Epithelial cell of esophagus (primary cell): ENCODE measurements at regions not wholly inside any gene's neighbourhood (a gene's known extent, or its start where the extent isn't known, plus 50 kb on each side); places are given as distances from the start of the nearest gene placed in this dataset.
"Not testable (repeated sequence)": the region's sequence is repeated elsewhere in the genome, so short reads cannot be mapped to it uniquely, and the experiment has no call there.

Experiments
- DNase-seq: peaks from one replicate; pipeline ENCODE4 v3.0.0; 2010; ENCODE audit warnings: low read depth
- H3K4me3 ChIP-seq: 2 replicates; pipeline ENCODE4 v1.5.1; 2011; ENCODE audit warnings: mild to moderate bottlenecking, low read length, control low read depth
- CTCF ChIP-seq: IDR thresholded peaks from 2 replicates; pipeline ENCODE4 v1.5.1; 2011; ENCODE audit warnings: low read depth, mild to moderate bottlenecking, low read length, control low read depth, inconsistent platforms; ENCODE audit not compliant: insufficient read depth; ENCODE audit errors: missing control alignments

- TF ChIP-seq CTCF = no peak
- no peak for DNase-seq
- H3K4me3 ChIP-seq = no peak overlapping the region
Observed at GRCh38 chr15:38992506-38992905, 427.9 kb upstream of the RASGRP1 start.

GRCh38 chr15:38992930-38993329 is 428.3 kb upstream of the RASGRP1 start:
- no peak for TF ChIP-seq CTCF

GRCh38 chr15:38994310-38994709 is 429.7 kb upstream of the RASGRP1 start:
- no peak for TF ChIP-seq CTCF
- H3K4me3 ChIP-seq = no peak overlapping the region
- DNase-seq = no peak

More at GRCh38 chr15:38992930-38993329, 428.3 kb upstream of the RASGRP1 start:
- DNase-seq = no peak
- no peak overlapping the region for H3K4me3 ChIP-seq

- TF ChIP-seq CTCF = no peak
- DNase-seq = peak; percentile 66
Observed at GRCh38 chr15:38996111-38996631, 431.6 kb upstream of the RASGRP1 start.

GRCh38 chr15:38997841-38998240 is 433.2 kb upstream of the RASGRP1 start:
- no peak for TF ChIP-seq CTCF
- DNase-seq = no peak
- no peak overlapping the region for H3K4me3 ChIP-seq

More at GRCh38 chr15:38996111-38996631, 431.6 kb upstream of the RASGRP1 start:
- no peak overlapping the region for H3K4me3 ChIP-seq

GRCh38 chr15:39000008-39000734 is 435.6 kb upstream of the RASGRP1 start:
- TF ChIP-seq CTCF = no peak
- no peak overlapping the region for H3K4me3 ChIP-seq
- no peak for DNase-seq

- no peak for DNase-seq
- TF ChIP-seq CTCF = no peak
- no peak overlapping the region for H3K4me3 ChIP-seq
Observed at GRCh38 chr15:39009740-39010139, 445.1 kb upstream of the RASGRP1 start.

GRCh38 chr15:39011066-39011465 is 446.5 kb upstream of the RASGRP1 start:
- H3K4me3 ChIP-seq, DNase-seq: not testable (repeated sequence)
